NCI-H524 treated with DMSO at 0.1 percent for 48 hours (cell line): ENCODE measurements at regions not wholly inside any gene's neighbourhood (a gene's known extent, or its start where the extent isn't known, plus 50 kb on each side); places are given as distances from the start of the nearest gene placed in this dataset.
"Not testable (repeated sequence)": the region's sequence is repeated elsewhere in the genome, so short reads cannot be mapped to it uniquely, and the experiment has no call there.

Experiments
- DNase-seq: peaks from one replicate; lab custom pipeline; 2025; lab: John Stamatoyannopoulos, UW

GRCh38 chrX:115402299-115402698 is 112.8 kb downstream of the LUZP4 start:
- no peak for DNase-seq

DNA sequence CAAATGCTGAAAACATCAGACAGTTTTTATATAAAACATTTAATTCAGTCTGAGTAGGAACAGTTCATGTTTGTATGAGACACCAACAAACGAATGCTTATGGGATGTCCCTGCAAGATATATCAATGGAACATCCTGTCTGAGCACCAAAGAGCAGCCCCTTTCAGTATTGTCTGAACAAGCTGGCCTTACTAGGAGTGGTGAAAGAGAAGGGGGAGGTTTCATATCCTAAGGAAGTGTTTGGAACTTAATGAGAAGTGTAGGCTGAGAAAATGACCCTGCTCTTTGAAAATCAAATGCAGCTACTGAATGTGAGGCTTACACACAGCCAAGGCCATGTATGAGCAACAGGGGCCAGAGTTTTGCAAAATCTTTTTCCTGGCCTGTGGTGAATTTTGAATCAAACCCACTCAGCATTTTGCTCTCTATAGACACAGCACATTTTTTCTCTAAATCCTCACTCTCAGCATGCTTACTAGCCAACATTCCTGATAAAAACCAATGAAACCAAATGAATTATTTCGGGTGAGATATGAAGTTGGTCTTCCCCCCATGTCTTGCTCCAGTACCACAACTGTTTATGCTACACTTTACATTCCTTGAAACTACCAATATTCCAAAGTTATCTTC is 119.4 kb downstream of the LUZP4 start:
- DNase-seq: no peak

DNA sequence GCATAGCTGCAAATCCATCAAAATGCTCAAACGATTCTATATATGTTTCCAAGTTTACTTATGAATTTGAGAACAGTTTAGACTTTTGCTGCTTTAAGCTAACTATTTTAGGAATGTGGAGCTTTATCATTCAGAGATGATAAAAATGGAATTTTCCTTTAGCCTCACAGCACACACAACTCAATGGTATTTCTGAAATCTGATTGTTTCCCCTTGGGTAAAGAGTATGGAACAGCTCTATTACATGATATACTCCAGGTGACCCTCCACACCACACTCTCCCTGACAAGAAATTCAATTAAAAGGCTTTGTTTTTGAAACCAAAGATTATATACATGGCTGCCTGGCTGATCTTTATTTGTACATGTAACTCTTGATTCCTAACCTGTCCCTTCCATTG is 120.0 kb downstream of the LUZP4 start:
- DNase-seq: no peak

DNA sequence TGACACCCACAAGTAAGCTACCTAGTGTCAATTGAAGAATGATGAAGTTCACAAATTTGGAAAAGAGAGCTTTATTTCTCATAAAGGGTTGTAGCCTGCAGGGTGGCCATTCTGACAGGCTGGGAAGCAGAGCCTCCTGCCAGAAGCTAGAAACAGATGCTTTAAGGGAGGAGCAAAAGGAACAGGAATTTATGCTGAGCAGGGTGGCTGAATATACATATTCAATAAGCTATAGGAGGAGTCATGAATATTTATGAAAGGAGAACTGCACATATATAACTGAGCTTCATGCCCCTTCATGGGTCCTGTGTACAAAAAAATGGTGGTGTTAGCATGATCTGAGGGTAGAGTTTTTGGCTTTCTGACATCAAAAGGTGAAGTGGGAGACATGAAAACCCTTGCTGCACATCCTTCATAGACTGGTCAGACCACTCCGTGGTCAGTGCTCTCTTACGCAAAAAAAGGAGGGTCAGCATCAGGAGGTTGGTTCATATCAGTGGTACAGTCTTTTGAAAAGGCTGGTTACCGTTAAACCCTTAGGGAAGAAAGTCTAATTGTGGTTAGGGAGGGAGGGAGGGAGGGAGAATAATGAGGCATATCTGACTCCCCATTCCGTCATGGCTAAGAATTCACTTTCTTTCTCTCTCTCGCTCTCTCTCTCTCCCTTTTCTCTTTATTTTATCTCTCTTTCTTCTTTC is 121.4 kb downstream of the LUZP4 start:
- DNase-seq: no peak

GRCh38 chrX:115413246-115413878 is 123.8 kb downstream of the LUZP4 start:
- DNase-seq: no peak

- DNase-seq: no peak
Measured at GRCh38 chrX:115419069-115419468, 129.6 kb downstream of the LUZP4 start.

DNA sequence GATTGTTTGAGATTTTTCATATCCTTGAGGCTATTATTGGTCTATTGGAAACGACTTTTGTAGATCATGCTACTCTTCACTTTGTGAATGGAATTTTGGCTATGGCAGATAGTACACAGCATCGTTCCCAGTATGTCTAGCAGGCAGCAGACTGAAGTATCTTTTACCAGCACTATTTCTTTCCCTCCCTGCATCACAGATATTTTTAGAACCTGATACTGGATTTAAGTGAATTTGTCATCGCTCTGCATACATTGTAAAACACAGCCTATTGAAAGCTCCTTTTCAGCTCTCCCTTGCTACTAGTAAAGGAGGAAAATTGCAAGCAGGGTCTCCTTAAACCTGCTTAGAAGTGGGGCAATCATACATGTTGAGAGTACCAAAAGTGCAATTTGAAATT is 133.6 kb downstream of the LUZP4 start:
- DNase-seq: no peak

- DNase-seq: no peak
Measured at GRCh38 chrX:115425359-115425758, 135.6 kb upstream of the PLS3 start.

GRCh38 chrX:115427861-115428410 is 133.0 kb upstream of the PLS3 start:
- peak; percentile 67 for DNase-seq

- not testable (repeated sequence) for DNase-seq
Measured at GRCh38 chrX:115434834-115435233, 126.1 kb upstream of the PLS3 start.

DNA sequence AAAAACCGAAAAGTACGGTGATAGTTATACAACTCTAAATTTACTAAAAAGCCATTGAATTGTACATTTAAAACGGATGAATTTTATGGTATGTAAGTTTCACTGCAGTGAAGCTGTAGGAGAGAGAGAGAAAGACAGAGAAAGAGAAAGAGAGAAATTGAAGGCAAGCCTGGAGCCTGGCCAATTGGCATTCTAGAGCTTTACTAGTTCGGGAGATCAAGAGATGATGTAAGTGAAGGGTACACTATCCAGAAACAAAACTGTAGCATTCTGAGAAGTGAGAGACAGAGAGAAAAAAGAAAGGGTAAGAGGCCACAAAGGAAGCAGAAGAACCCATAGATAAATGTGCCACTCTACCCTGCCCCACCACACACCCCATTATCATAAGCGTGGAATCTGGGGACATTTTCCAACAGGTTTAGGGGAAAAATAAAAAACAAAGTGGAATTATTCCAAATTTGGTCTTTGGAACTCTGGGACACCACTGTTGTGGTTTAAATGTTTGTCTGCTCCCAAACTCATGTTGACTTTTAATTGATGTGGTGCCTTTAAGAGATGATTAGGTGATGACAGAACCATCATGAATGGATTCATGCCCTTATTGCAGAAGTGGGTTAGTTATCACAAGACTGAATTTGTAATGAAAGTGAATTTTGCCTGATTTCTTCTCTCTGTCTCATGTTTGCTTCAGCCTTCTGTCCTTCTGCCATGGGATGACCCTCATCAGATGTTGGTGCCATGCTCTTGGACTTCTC is 123.0 kb upstream of the PLS3 start:
- no peak for DNase-seq

DNA sequence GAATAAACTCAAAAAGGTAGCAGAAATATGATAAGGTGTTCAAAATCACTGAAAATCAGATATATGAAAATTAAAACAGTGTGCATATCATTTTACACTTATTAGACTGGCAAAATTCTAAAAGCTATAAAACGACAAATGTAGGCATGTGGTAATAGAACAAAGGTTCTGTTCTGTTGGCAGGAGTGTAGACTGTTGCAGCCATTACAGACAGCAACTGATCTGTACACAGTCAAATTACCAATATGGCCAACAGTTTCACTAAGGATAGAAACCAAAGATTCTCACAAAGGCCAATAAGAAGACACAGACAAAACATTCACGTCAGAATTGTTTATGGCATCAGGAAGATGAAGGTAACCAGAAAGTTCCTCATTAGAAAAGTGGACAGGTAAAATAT is 112.8 kb upstream of the PLS3 start:
- no peak for DNase-seq

DNA sequence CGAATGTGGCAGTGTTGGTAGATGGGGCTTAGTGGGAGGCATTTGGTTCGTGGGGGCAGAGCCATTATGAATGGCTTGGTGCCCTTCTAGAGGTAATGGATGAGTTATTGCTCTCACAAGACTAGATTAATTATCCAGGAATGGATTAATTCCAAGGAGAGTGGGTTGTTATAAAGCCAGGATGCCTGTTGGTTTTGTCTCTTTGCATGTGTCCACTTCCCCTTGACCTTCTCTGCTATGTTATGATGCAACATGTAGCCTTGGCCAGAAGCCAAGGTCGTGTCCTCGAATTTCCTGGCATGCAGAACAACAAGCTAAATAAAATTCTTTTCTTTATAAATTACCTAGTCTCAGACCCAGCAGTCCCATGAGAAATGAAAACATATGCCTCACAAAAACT is 111.2 kb upstream of the PLS3 start:
- no peak for DNase-seq

- DNase-seq: no peak
Measured at GRCh38 chrX:115452251-115452650, 108.7 kb upstream of the PLS3 start.

GRCh38 chrX:115459883-115460880 is 100.8 kb upstream of the PLS3 start:
- no peak for DNase-seq

GRCh38 chrX:115462406-115462805 is 98.6 kb upstream of the PLS3 start:
- DNase-seq: no peak

DNA sequence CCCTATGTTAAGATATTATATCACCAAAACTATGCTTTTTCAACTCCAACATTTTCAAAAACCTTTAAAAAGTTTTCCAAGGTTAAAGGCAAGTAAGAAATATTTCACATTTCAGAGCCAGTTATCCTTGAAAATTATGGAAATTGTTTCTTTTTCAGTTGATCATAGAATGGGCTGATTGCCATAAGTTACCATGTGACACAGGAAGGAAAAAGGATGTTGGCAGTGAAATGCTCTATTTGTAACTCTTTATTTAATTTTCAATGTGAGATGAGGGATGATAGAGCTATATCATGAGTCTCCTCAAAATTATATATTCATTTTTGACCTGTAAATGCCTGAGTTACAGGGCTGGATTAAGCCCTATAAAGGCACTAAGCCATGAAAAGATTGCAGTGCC is 93.0 kb upstream of the PLS3 start:
- no peak for DNase-seq

DNA sequence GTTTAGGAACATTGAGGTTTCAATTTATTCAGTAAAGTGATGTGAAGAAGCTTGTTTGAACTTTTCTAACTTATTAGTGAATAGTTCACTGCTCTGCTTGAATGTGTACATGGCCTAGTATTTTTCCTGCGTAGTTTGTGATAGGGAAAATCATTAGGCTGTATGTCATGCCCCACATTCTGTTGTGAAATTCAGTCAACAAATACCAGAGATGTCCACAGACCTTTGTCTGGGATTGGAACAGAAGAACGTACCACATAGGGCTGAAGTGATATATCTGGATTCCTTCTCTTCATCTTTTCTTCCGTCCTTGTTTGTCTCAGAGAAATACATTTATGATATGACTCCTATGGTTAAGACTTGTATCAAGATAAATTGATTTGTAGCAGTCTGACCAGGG is 88.8 kb upstream of the PLS3 start:
- DNase-seq: no peak

DNA sequence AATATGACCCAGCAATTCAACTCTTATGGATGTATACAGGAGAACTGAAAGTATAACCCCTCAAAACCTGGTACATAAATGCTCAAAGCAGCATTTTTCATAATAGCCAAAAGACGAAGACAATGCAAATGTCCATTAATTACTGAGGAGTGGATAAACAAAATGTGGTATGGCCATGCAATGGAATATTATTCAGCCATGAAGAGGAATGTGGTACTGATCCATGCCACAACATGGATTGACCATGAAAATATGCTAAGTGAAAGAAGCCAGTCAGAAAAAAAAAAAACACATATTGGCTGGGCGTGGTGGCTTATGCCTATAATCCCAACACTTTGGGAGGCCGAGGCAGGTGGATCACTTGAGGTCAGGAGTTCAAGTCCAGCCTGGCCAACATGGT is 74.5 kb upstream of the PLS3 start:
- DNase-seq: no peak

GRCh38 chrX:115487608-115488007 is 73.4 kb upstream of the PLS3 start:
- DNase-seq: peak; percentile 16

- no peak for DNase-seq
Measured at GRCh38 chrX:115490814-115491213, 70.2 kb upstream of the PLS3 start.
